Endothelial cell of umbilical vein (primary cell): ENCODE measurements at regions not wholly inside any gene's neighbourhood (a gene's known extent, or its start where the extent isn't known, plus 50 kb on each side); places are given as distances from the start of the nearest gene placed in this dataset.

Experiments
- BruUV-seq: library from RNA; stranded (reverse); fragments of 400-500 nt; replicated peaks from 2 replicates; lab custom pipeline; 2021; lab: Mats Ljungman, UMichigan
- CTCF ChIA-PET: fragments of 300-600, 350-600 bp; sonication (Branson Sonifier 250); formaldehyde crosslinking; loops from one replicate; lab custom pipeline; 2021; ENCODE audit warnings: antibody characterized with exemption, inconsistent platforms; lab: Charles Lee
- POLR2A ChIA-PET: fragments of 300-600, 350-600 bp; sonication (Branson Sonifier 250); formaldehyde crosslinking; loops from one replicate; lab custom pipeline; 2021; ENCODE audit warnings: antibody characterized with exemption, inconsistent platforms; lab: Charles Lee
- DNase-seq: peaks from one replicate; pipeline ENCODE4 v3.0.0-alpha.2; 2011; ENCODE audit warnings: low read depth, low spot score
- FAIRE-seq: peaks from 2 replicates; lab custom pipeline; 2011; peaks lifted over from hg19 to GRCh38; lab: Jason Lieb, UNC
- H2AFZ ChIP-seq: 2 replicates; pipeline ENCODE4 v1.6.0; 2012; ENCODE audit warnings: low read depth, low read length, control low read depth, inconsistent platforms
- H3K27ac ChIP-seq: 2 replicates; pipeline ENCODE4 v1.5.1; 2011; ENCODE audit warnings: low read depth, mild to moderate bottlenecking, control low read depth, low read length, moderate library complexity; ENCODE audit not compliant: insufficient read depth
- H3K27me3 ChIP-seq, 2 experiments: 2 replicates each; pipeline versions ENCODE4 v1.6.0 to v1.6.1; 2011; ENCODE audit warnings: low read length in 2 of 2, mixed read lengths in 1 of 2; ENCODE audit not compliant: control insufficient read depth in 2 of 2, insufficient read depth in 2 of 2
- H3K36me3 ChIP-seq, 2 experiments: 2 replicates in 1 of 2; 3 replicates in 1 of 2; pipeline ENCODE4 v1.5.1; 2011; ENCODE audit warnings: low read length in 2 of 2, mild to moderate bottlenecking in 1 of 2, moderate library complexity in 1 of 2; ENCODE audit not compliant: control insufficient read depth in 2 of 2, insufficient read depth in 2 of 2; ENCODE audit errors: extremely low read depth in 1 of 2
- H3K4me1 ChIP-seq: 3 replicates; pipeline ENCODE4 v1.5.1; 2011; ENCODE audit warnings: mild to moderate bottlenecking, low read length; ENCODE audit not compliant: control insufficient read depth, insufficient read depth; ENCODE audit errors: extremely low read depth
- H3K4me2 ChIP-seq: 2 replicates; pipeline ENCODE4 v1.6.1; 2011; ENCODE audit warnings: low read length, control low read depth, mixed read lengths; ENCODE audit not compliant: insufficient read depth
- H3K4me3 ChIP-seq, 3 experiments: fragments of 200-600 bp in 1 of 3; sonication (generic), shearing (Covaris generic) in 1 of 3; replicated peaks in 1 of 3; 2 replicates each; pipeline ENCODE4 v1.5.1; 2011 to 2016; ENCODE audit warnings: control low read depth in 3 of 3, low read length in 3 of 3, mild to moderate bottlenecking in 2 of 3, inconsistent platforms in 1 of 3, low read depth in 1 of 3, moderate library complexity in 1 of 3; ENCODE audit not compliant: insufficient read depth in 1 of 3
- H3K79me2 ChIP-seq: 2 replicates; pipeline ENCODE4 v1.6.0; 2012; ENCODE audit warnings: low read length, inconsistent platforms; ENCODE audit not compliant: control insufficient read depth, insufficient read depth
- H3K9ac ChIP-seq: replicated peaks from 2 replicates; pipeline ENCODE3; 2011; ENCODE audit warnings: low read length, control low read depth; ENCODE audit not compliant: insufficient read depth; ENCODE audit errors: extremely low read depth
- H3K9me1 ChIP-seq: replicated peaks from 3 replicates; pipeline ENCODE4 v1.6.0; 2011; ENCODE audit warnings: mild to moderate bottlenecking, low read length; ENCODE audit not compliant: control insufficient read depth, insufficient read depth; ENCODE audit errors: extremely low read depth
- H3K9me3 ChIP-seq: replicated peaks from 2 replicates; pipeline ENCODE4 v1.5.1; 2012; ENCODE audit warnings: low read length, inconsistent platforms; ENCODE audit not compliant: control insufficient read depth, insufficient read depth
- H4K20me1 ChIP-seq: replicated peaks from 2 replicates; pipeline ENCODE3; 2011; ENCODE audit warnings: mild to moderate bottlenecking, low read length; ENCODE audit not compliant: control insufficient read depth, insufficient read depth; ENCODE audit errors: extremely low read depth
- FOS ChIP-seq: IDR thresholded peaks from 2 replicates; pipeline ENCODE4 v1.6.1; 2011; ENCODE audit warnings: mild to moderate bottlenecking, low read length, moderate library complexity, borderline replicate concordance; ENCODE audit not compliant: insufficient read depth
- GATA2 ChIP-seq: IDR thresholded peaks from 2 replicates; pipeline ENCODE4 v1.7.0; 2011; ENCODE audit warnings: low read depth, mild to moderate bottlenecking, moderate library complexity, mixed read lengths, low read length; ENCODE audit not compliant: insufficient read length, insufficient read depth
- JUN ChIP-seq: IDR thresholded peaks from 2 replicates; pipeline ENCODE4 v1.6.1; 2011; ENCODE audit warnings: borderline replicate concordance, low read depth; ENCODE audit not compliant: insufficient read length, insufficient read depth
- MYC ChIP-seq: IDR thresholded peaks from one replicate; pipeline ENCODE4 v1.6.1; 2011; ENCODE audit warnings: mild to moderate bottlenecking, low read depth, low read length
- POLR2A ChIP-seq: IDR thresholded peaks from 2 replicates; pipeline ENCODE4 v1.6.1; 2012; ENCODE audit warnings: low read depth, mild to moderate bottlenecking, control low read depth, low read length
- POLR2AphosphoS5 ChIP-seq: IDR thresholded peaks from 2 replicates; pipeline ENCODE4 v1.6.1; 2012; ENCODE audit warnings: low read depth, mild to moderate bottlenecking, control low read depth, low read length, moderate library complexity; ENCODE audit not compliant: insufficient read depth
- dilution Hi-C: fragments of 300-500 bp; cut with MboI; formaldehyde crosslinking; loops from one replicate; pipeline ENCODE4 v1.15.0; 2019; ENCODE audit warnings: low sequenced_read_pairs; ENCODE audit not compliant: extremely low pct_ligation_motif_present
- intact Hi-C: fragments of 100-400 bp; cut with micrococcal nuclease; formaldehyde crosslinking; loops from one replicate; pipeline ENCODE4 v1.10.0; 2022

- no peaks in the 10 kb centered on the region for H4K20me1 ChIP-seq
- H3K79me2 ChIP-seq, result no peaks in the 10 kb centered on the region
- no TSS peak for BruUV-seq
- H3K27me3 ChIP-seq, result no peaks in the 10 kb centered on the region
- dilution Hi-C loops (no loop called here), intact Hi-C loops (no loop called here)
- CTCF ChIA-PET, result no interaction called here
- no peak overlapping the region for H3K9ac ChIP-seq
- H3K4me1 ChIP-seq, result no peaks in the 10 kb centered on the region
- H3K9me3 ChIP-seq, result no peaks in the 10 kb centered on the region
- POLR2A ChIA-PET, result no interaction called here
- TF ChIP-seq POLR2A (no peak), FOS (no peak), JUN (no peak), GATA2 (no peak), MYC (no peak)
- no peaks in the 10 kb centered on the region for H3K36me3 ChIP-seq
- FAIRE-seq, result no peak
- no peaks in the 10 kb centered on the region for H3K9me1 ChIP-seq
- H2AFZ ChIP-seq, result no peak overlapping the region
- H3K27ac ChIP-seq, result no peak overlapping the region
- no peak for DNase-seq
- H3K4me2 ChIP-seq, result no peak overlapping the region
- no peak overlapping the region for H3K4me3 ChIP-seq
These were observed 252.6 kb upstream of the CENPE start for GRCh38 chr4:103450693-103451092.

DNA sequence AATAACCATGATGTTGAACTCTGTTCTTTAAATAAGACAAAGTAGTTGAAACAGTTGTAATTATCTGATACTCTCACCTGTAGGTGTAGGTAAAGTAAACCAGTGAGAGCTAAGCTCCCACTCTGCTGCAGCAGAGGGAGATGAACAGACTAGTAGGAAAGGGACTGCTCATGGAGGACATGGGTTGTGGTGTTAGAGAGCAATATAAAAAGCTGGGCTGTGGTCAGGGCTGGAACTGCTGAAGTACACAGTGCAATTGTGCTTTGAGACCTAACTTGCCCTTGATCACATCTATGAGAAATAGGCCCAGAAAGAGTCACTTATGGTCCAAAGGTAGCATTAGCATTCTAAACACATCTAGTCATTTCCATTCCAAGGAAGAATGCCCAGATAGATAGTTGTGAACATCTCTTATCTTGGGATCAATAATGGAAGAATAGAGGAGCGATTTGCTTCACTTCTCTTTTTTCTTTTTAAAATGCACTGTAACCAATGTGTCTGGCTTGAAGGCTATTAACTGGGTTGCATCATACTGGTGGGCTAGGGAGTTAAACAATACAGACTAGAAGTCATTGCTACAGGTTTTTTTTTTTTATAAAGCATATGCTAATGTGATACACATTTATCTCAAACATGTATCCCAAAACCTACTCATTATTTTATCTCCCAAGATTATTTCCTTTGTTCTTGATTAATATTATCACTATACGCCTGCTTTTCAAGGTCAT, 251.3 kb upstream of the CENPE start:
- Histone ChIP-seq H4K20me1 (no peaks in the 10 kb centered on the region), H3K27ac (no peak overlapping the region), H3K4me1 (no peaks in the 10 kb centered on the region), H3K4me3 (no peak overlapping the region), H2AFZ (no peak overlapping the region), H3K79me2 (no peaks in the 10 kb centered on the region), H3K9me1 (no peaks in the 10 kb centered on the region), H3K9me3 (no peaks in the 10 kb centered on the region), H3K4me2 (no peak overlapping the region), H3K9ac (no peak overlapping the region), H3K36me3 (no peaks in the 10 kb centered on the region), H3K27me3 (no peaks in the 10 kb centered on the region)
- intact Hi-C loops (no loop called here), dilution Hi-C loops (no loop called here)
- TF ChIP-seq JUN, result no peak
- no peak for TF ChIP-seq MYC
- no peak for TF ChIP-seq POLR2AphosphoS5
- CTCF ChIA-PET, result no interaction called here
- no peak for FAIRE-seq
- no peak for DNase-seq
- no TSS peak for BruUV-seq
- POLR2A ChIA-PET, result no interaction called here
